ENCODE measurements at regions not wholly inside any gene's neighbourhood (a gene's known extent, or its start where the extent isn't known, plus 50 kb on each side); places are given as distances from the start of the nearest gene placed in this dataset.
A peak's percentile ranks its signal among the peaks of the same experiment; 100 is the strongest.

GRCh38 chr2:42969231-42970150 lies 177.1 kb upstream of the HAAO start:
- DNase-seq: no peak

DNA sequence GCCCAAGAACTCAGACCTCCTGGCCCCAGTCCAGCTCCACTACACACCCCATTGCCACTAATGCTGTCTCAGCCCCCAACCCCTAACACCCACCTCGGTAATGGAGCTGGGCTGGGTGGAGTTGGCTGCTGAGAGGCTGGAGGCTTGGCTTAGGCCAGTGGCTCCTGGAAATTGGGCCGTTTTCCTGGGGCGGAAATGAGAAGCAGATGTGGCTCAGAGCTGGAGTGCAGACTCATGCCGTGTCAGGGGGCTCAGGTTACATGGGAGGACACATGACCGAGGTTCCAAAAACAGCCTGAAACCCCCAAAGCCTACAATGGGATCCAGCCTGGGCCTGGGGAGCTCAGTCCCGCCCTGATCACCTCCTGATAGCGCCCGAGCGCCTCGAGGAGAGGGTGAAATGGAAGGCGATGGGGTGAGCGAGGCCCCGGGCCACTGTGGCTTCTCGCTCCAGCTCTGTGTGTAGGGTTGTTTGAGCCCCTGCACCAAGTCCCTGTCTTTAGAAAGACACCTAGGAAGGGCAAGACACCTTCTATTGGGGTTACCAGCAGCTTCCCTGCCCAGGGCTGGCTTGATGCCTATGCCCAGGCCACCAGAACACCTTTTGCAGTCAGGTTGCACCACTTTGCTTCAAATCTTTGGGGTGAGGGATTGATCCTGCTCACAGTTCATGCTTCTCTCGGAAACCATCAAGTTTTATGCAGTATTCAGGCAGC lies 175.7 kb upstream of the HAAO start:
- DNase-seq: no peak

- no peak for DNase-seq
Observed at GRCh38 chr2:42965910-42966309, 173.5 kb upstream of the HAAO start.

GRCh38 chr2:42965196-42965595 lies 172.8 kb upstream of the HAAO start:
- DNase-seq: no peak

DNA sequence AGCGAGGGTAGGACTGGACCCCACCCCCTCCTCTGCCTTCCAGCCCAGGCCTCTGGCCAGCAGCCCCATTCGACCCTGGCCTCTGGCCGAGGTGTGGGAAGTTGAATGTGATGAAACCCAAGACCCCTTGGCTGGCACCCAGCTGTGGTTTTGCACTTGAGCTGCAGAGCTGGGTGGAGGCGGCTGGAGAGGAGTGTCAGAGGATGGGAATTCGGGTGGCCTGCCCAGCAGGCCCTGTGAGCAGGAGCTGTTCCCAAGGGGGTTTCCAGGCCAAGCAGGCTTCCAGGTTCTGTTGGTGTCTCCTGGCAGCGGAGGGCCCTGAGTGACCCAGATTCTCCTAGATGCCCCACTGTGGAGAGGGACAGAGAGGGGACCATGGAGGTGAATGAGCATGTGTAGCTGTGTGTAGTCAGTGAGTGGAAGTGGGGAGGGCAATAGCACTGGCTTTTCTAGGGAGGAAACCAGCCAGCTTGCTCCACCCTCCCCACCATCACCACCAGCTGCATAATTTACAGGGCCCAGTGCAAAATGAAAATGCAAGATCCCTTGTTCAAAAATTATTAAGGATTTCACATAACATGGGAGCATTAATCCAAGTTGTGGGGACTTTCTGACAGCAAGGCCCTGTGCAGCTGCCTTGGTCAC lies 172.2 kb upstream of the HAAO start:
- no peak for DNase-seq

- DNase-seq: no peak
Observed at GRCh38 chr2:42963452-42964068, 171.2 kb upstream of the HAAO start.

GRCh38 chr2:42962508-42962953 lies 170.1 kb upstream of the HAAO start:
- DNase-seq: no peak

- no peak for DNase-seq
Observed at GRCh38 chr2:42961961-42962360, 169.6 kb upstream of the HAAO start.

DNA sequence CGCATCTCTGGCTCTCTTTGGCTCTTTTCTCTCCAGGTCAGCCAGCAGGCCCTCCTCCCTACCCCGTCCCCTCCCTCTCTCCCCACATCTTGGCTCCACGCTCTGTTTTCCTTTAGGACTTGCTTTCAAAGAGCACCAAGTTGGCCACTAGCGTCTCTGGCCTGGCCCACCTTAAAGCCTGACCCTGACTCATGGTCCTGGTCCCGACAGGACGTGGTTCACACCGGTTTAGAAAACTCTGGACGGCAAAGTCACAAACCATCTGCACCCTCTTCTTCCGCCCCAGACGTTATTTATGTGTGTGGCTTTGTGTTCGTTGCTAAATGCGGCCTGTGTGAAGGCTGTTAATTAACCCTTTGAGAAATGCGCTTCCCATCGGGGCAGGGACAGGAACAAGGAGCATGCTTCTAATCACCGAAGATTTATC lies 169.0 kb upstream of the HAAO start:
- DNase-seq: no peak

DNA sequence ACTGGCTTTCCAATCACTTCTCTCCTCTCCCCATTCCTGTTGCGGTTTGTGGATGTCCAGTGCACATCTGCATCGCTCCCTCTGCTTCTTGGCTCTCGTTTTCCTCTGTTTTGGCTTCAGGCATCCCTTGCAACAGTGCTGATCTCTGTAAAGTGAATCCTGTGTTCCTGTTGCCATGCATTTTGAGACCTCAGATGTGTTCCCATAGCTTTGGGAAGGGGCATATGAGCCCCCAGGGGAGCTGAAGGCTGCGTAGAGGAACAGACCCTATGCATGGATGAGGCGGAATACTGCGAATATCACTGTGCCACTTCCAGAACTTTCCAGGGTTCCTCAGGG lies 168.4 kb upstream of the HAAO start:
- DNase-seq: no peak

- no peak for DNase-seq
Observed at GRCh38 chr2:42960002-42960841, 167.8 kb upstream of the HAAO start.

- no peak for DNase-seq
Observed at GRCh38 chr2:42959234-42960001, 167.0 kb upstream of the HAAO start.

- no peak for DNase-seq
Observed at GRCh38 chr2:42958741-42959233, 166.4 kb upstream of the HAAO start.

GRCh38 chr2:42957861-42958301 lies 165.5 kb upstream of the HAAO start:
- no peak for DNase-seq

- peak; percentile 14 for DNase-seq
Observed at GRCh38 chr2:42957109-42957860, 164.9 kb upstream of the HAAO start.

DNA sequence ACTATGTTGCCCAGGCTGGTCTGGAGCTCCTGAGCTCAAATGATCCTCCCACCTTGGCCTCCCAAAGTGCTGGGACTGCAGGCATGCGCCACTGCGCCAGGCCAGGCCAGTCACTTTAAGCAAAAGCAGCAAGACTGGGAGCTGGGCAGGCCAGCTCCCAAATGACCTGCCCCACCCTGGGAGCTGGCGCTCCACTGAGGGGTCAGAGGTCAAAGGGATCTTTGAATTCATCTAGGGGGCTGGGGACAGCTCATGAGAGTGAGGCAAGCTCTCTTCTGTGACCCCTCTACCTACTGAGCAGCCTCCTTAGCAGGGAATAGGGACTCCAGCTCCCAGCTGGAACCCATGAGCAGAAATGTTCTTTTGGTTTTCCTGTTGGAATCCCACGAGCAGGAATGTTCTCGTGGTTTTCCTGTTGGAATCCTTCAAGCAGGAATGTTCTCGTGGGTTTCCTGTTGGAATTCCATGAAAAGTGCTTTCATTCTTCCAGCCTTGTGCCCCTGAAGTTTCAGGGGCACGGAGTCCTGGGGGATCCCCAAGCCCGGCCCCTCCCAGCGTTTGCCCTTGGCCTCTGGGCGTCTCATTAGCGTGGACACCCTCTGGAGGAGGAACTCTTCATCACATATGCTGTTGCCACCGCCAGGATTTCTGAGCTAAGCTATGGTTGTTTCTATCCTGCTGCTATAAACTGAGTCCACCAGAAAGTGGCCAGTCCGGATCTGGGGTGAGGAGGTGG lies 162.0 kb upstream of the HAAO start:
- no peak for DNase-seq

- no peak for DNase-seq
Observed at GRCh38 chr2:42953216-42953615, 160.8 kb upstream of the HAAO start.

GRCh38 chr2:42951263-42951938 lies 159.0 kb upstream of the HAAO start:
- DNase-seq: no peak

GRCh38 chr2:42949125-42949524 lies 156.7 kb upstream of the HAAO start:
- DNase-seq: no peak

Data from activated CD4-positive, alpha-beta T cell treated with anti-CD3 and anti-CD28 coated beads, Interleukin-10, Interleukin-2, amounts not matched to agents 100 ng/mL and 50 ng/mL, durations not matched to agents 16 hours and 8 hours (primary cell).